Activated CD4-positive, alpha-beta T cell treated with anti-CD3 and anti-CD28 coated beads, Interleukin-2, Interleukin-6, amounts not matched to agents 100 ng/mL and 50 ng/mL, durations not matched to agents 16 hours and 8 hours (primary cell): ENCODE measurements at regions not wholly inside any gene's neighbourhood (a gene's known extent, or its start where the extent isn't known, plus 50 kb on each side); places are given as distances from the start of the nearest gene placed in this dataset.

Source experiments
- DNase-seq: peaks from one replicate; pipeline ENCODE4 v3.0.0-alpha.2; 2020

- no peak for DNase-seq
Measured at GRCh38 chr9:82332018-82332773, 343.6 kb downstream of the SPATA31D1 start.

GRCh38 chr9:82332774-82333152 is 344.2 kb downstream of the SPATA31D1 start:
- no peak for DNase-seq

- no peak for DNase-seq
Measured at GRCh38 chr9:82333671-82334070, 345.1 kb downstream of the SPATA31D1 start.

- no peak for DNase-seq
Measured at GRCh38 chr9:82334286-82334685, 345.7 kb downstream of the SPATA31D1 start.

GRCh38 chr9:82337351-82337750 is 348.8 kb downstream of the SPATA31D1 start:
- DNase-seq = no peak

- DNase-seq = no peak
Measured at GRCh38 chr9:82342046-82342445, 353.5 kb downstream of the SPATA31D1 start.

- DNase-seq = no peak
Measured at GRCh38 chr9:82346040-82346439, 357.5 kb downstream of the SPATA31D1 start.

GRCh38 chr9:82353631-82354278 is 365.2 kb downstream of the SPATA31D1 start:
- DNase-seq = no peak

GRCh38 chr9:82354279-82354659 is 365.7 kb downstream of the SPATA31D1 start:
- no peak for DNase-seq

GRCh38 chr9:82356131-82356530 is 367.6 kb downstream of the SPATA31D1 start:
- DNase-seq = no peak

- DNase-seq = no peak
Measured at GRCh38 chr9:82356871-82357270, 368.3 kb downstream of the SPATA31D1 start.

GRCh38 chr9:82363198-82363597 is 374.6 kb downstream of the SPATA31D1 start:
- no peak for DNase-seq

GRCh38 chr9:82363682-82364081 is 375.1 kb downstream of the SPATA31D1 start:
- no peak for DNase-seq

- DNase-seq = no peak
Measured at GRCh38 chr9:82367016-82367415, 378.4 kb downstream of the SPATA31D1 start.

- DNase-seq = no peak
Measured at GRCh38 chr9:82367929-82368328, 379.4 kb downstream of the SPATA31D1 start.

GRCh38 chr9:82369251-82369945 is 380.8 kb downstream of the SPATA31D1 start:
- no peak for DNase-seq

GRCh38 chr9:82375041-82375440 is 386.5 kb downstream of the SPATA31D1 start:
- DNase-seq = no peak

GRCh38 chr9:82376677-82377232 is 388.2 kb downstream of the SPATA31D1 start:
- no peak for DNase-seq

- no peak for DNase-seq
Measured at GRCh38 chr9:82382887-82383616, 394.5 kb downstream of the SPATA31D1 start.

- no peak for DNase-seq
Measured at GRCh38 chr9:82385633-82386032, 397.1 kb downstream of the SPATA31D1 start.

- DNase-seq = no peak
Measured at GRCh38 chr9:82397534-82397933, 409.0 kb downstream of the SPATA31D1 start.

- no peak for DNase-seq
Measured at GRCh38 chr9:82404196-82404870, 415.8 kb downstream of the SPATA31D1 start.
